GM21619 (cell line): ENCODE measurements at regions not wholly inside any gene's neighbourhood (a gene's known extent, or its start where the extent isn't known, plus 50 kb on each side); places are given as distances from the start of the nearest gene placed in this dataset.

ENCODE experiments used
- ATAC-seq: cut with Tn5 transposase; IDR thresholded peaks from one replicate; pipeline ENCODE4 v1.9.1; 2021; ENCODE audit not compliant: unreplicated experiment

DNA sequence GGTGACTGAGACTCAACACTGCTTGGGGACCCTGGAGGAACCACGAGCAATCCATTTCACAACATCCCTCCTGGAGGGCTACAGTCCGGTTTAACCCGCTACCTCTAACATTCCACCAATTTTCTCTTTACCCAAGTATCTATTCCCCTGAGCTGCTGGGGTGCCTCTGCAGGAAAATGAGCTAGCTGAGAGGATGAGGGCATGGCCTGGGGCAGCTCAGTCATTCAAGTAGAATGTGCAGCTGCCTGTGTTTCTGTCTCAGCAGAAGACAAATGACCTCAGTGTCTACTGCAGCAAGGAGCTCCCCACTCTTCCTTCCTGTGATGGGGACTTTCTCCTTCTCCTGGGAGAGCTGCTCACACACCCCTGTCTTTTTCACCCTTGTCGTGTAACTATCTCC is 120.8 kb downstream of the ZNF518B start:
- ATAC-seq: no peak

DNA sequence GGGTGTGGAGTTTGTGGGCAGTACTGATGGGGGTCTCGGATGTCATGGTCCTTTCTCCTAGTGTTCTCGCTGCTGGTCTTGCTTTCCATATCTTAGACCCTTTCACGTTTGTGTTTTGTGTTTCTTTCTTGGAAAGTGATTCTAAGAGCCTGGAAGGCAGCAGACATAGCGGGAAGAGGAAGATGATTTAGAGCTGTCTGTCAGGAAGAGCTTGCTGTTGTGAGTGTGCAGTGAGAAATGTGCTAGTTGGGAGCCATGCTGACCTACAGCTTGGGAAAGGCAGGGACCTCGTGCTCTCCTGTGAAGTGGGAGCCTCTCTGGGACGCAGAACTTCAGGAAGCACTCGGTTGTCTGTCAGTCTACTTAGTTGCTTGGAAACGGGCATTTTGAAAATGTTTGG is 122.2 kb downstream of the ZNF518B start:
- ATAC-seq: no peak

DNA sequence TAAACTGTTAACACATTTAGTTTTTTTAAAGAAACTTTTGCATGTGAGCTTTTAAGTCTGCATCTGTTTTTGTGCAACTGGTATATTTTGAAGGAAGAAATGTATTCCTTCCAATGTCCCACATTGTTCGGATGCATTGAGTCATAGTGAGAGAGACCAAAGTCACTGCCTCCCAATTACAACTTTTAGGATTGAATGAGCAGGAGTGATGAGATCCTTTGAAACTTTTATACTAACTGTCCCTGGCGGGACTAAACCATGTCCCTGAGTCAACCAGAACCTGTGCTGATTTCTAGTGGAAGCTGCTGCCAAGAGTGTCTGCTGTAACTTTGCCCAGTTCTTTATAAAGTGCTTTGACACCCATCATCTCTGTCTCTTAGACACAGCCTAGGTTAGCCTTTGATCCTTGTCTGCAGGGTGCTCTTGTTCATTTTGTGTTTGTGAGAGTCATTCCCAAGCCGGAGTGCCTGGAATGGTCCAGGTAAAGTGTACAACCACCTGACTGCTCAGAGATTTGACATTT is 122.7 kb downstream of the ZNF518B start:
- ATAC-seq: no peak

DNA sequence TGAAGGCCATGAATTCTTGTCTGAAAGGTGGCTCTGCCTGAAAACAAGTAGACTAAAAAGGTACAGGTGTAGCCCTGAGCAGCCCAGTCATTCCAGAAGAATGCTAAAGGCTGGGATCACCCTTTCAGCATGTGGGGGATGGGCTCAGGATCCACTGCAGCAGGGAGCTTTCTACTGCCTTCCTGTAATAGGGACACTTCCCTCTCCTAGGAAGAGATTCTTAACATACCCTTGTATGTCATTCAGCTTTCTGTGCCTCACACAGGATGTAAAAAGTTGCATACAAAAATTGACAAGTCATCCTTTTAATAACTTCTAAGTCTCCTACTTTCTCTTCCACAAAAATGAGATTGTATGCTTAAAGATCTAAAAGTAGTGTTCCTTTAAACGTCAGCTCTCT is 123.3 kb downstream of the ZNF518B start:
- no peak for ATAC-seq

- no peak for ATAC-seq
Observed at GRCh38 chr4:10326075-10326474, 131.2 kb downstream of the ZNF518B start.

DNA sequence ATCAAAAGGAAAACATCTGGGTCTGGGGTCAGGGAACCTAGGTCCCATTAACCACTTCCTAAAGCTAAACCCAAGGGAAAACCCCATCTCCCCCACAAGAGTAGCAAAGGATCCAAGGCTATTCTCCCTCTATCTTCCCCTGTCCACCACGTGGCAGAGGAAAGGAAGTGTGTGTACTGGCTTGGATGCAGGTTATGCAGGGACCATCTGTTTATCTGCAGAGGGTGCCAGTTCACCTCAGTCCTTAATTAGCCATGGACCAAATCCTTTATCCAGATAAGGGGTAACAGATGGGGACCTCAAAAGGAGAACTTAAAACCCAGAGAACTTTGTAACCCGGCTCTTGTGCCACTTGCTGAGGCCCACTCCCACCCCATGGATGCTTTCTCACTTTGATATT is 135.3 kb downstream of the ZNF518B start:
- no peak for ATAC-seq

GRCh38 chr4:10320130-10320529 is 137.1 kb downstream of the ZNF518B start:
- ATAC-seq: no peak

- no peak for ATAC-seq
Observed at GRCh38 chr4:10317345-10317744, 139.9 kb downstream of the ZNF518B start.

GRCh38 chr4:10316851-10317250 is 140.4 kb downstream of the ZNF518B start:
- ATAC-seq: no peak

GRCh38 chr4:10315638-10316037 is 141.6 kb downstream of the ZNF518B start:
- ATAC-seq: no peak

- ATAC-seq: no peak
Observed at GRCh38 chr4:10312568-10312967, 144.7 kb downstream of the ZNF518B start.

DNA sequence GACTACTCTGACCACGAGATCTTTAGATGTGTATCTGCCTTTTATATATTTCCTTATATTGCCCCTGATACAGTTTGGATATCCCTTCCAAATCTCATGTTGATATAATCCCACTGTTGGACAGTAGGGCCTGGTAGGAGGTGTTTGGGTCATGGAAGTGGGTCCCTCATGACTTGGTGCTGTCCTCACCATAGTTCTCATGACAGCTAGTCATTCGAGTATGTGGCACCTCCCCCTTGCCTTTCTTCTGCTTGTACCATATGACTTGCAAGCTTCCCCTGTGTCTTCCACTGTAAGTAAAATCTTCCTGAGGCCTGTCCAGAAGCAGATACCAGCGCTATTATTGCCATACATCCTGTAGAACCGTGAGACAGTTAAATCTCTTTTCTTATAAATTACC is 145.3 kb downstream of the ZNF518B start:
- no peak for ATAC-seq

DNA sequence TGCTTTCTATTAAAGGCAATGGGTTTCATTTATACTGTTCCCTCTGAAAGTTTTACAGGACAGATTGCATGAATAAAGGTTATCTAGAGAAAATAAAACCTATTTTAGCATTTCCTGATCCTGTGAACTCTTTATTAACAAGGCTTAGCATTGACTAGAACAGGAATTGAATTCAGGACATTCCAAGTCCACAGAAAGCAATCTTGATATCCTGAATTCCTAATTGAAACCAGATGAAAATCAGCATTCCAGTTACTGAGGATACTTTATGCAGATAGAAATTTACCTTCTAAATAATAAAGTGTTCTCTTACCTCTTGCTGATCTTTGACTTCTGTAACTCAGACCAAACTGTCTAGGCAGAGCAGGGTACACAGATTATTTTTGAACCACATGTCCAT is 151.4 kb downstream of the ZNF518B start:
- no peak for ATAC-seq

DNA sequence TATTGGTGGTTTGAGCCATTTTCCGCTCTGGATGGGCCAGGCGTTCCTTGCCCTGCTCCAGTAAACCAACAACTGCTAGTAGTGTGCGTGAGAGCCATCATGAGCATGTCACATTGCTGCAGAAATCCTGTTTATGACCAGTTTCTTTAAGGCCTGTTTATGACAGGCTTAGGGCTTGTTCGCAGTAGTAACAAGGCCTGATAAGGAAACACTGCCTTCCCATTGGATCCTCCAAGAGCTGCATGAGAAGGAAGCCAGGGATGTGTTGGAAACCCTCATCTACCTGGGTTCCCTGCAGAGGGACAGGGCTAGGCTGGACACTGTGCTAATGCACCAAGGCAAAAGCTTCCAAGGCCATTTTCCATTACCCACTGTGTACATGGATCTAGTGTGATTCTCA is 153.9 kb downstream of the ZNF518B start:
- no peak for ATAC-seq

- no peak for ATAC-seq
Observed at GRCh38 chr4:10302096-10302495, 155.1 kb downstream of the ZNF518B start.

DNA sequence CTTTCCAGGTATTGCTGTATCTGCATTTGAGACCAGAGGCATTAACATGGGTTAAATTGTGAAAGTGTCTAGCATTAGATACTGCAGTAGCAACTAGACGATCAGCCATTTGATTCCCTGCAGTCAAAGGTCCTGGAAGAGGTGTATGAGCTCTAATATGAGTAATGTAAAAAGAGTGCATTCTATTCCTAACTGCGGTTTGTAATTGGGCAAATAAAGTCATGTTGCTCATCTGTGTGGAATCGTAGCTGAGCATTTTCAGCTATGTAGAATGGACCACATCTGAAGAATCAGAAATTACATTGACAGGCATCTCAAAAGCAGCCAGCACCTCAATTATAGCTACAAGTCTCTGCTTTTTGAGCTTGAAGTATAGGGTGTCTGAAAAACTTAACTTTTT is 157.6 kb downstream of the ZNF518B start:
- no peak for ATAC-seq

DNA sequence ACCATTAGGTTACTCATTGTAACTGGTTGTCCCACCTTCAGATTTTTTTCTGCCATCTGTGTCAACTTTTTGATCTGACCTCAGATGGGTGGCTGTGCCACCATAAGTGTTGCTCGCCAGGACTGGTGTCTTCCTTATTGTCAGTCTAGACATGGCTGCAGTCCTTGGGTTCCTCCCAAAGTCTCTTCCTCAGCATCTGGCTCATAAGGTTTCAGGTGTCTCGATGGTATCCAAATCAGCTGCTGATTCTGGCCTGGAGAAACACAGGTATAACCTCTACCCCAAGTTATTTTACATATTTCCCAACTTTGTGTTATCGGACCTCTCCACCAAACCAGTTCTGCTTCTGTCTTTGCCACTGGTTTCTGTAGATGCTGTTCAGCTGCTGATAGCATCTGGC is 158.5 kb downstream of the ZNF518B start:
- no peak for ATAC-seq

DNA sequence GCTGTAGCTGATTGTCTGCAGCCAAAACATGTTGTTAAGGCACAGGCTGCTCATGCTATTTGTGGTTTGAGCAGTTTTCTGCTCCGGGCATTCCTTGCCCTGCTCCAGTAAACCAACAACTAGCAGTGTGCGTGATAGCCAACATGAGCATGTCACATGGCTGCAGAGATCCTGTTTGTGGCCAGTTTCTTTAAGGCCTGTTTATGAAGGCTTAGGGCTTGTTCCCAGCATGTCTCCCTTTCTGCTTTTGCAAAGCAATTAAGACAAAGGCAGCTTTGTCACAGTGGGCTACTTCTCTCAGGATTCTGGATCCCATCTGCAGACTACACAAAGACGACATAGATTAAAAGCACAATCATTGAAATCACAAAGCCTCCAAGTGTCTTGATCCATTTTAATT is 160.5 kb downstream of the ZNF518B start:
- ATAC-seq: no peak

GRCh38 chr4:10295301-10295700 is 161.9 kb downstream of the ZNF518B start:
- no peak for ATAC-seq

GRCh38 chr4:10289538-10289906 is 167.7 kb downstream of the ZNF518B start:
- no peak for ATAC-seq

DNA sequence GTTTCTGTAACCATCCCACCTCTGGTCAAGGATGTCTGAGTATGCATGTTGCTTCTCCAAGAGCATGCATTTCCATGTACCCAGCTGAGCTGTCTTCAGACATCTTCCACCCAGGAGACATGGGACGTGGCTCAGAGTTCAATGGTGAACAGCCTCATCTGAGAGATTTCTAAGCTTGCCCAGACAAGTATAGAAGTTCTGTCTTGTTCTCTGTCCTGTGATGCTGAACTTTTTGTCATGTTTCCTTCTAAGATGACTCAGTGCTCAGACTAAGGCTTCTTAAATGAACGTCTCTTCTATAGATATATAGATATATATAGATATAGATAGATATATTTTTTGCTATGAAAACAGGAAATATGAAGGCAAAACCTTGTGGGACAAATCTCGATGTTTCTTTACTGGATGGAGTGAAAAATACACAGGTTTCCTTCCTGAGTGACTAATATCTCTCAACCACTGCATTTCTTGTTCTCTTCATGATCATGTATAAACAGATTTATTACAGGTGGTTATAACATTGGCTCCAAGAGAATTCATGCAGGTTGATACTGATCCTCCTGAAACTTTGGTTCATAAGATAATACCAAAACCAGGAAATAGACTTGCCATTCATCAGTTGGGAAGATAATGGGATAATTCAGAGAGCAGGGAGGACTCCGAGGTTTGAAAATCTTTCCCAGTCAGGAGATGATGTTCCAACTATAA is 168.2 kb downstream of the ZNF518B start:
- ATAC-seq: no peak

- ATAC-seq: no peak
Observed at GRCh38 chr4:10285028-10285427, 168.4 kb upstream of the WDR1 start.

- no peak for ATAC-seq
Observed at GRCh38 chr4:10283761-10284160, 167.2 kb upstream of the WDR1 start.
